Caco-2 (cell line): ENCODE measurements at regions not wholly inside any gene's neighbourhood (a gene's known extent, or its start where the extent isn't known, plus 50 kb on each side); places are given as distances from the start of the nearest gene placed in this dataset.

Experiments used
- BruUV-seq: library from RNA; stranded (reverse); fragments of 400-500 nt; replicated peaks from 2 replicates; lab custom pipeline; 2021; lab: Mats Ljungman, UMichigan
- CTCF ChIA-PET: fragments of 300-600 bp; sonication (Branson Sonifier 250); formaldehyde crosslinking; loops from one replicate; lab custom pipeline; 2022; ENCODE audit warnings: antibody characterized with exemption; lab: Charles Lee
- POLR2A ChIA-PET: fragments of 300-600 bp; sonication (Branson Sonifier 250); formaldehyde crosslinking; loops from one replicate; lab custom pipeline; 2022; ENCODE audit warnings: antibody characterized with exemption; lab: Charles Lee
- DNase-seq, 2 experiments: peaks; one replicate each; pipeline versions ENCODE4 v3.0.0 to v3.0.0-alpha.2; 2020 to 2022
- H3K27me3 ChIP-seq: replicated peaks from 2 replicates; pipeline ENCODE4 v1.6.0; 2011; ENCODE audit warnings: low read length; ENCODE audit not compliant: control insufficient read depth, insufficient read depth
- H3K36me3 ChIP-seq: 2 replicates; pipeline ENCODE4 v1.5.1; 2011; ENCODE audit warnings: low read length; ENCODE audit not compliant: control insufficient read depth, insufficient read depth
- H3K4me1 ChIP-seq: fragments of 250-450 bp; sonication (Bioruptor Pico); 2 replicates; pipeline ENCODE4 v1.5.1; 2020; ENCODE audit warnings: mild to moderate bottlenecking
- H3K4me3 ChIP-seq: 2 replicates; pipeline ENCODE4 v1.5.1; 2011; ENCODE audit warnings: low read depth, mild to moderate bottlenecking, control low read depth, low read length
- H3K9me3 ChIP-seq: fragments of 250-450 bp; sonication (Bioruptor Pico); 2 replicates; pipeline ENCODE4 v1.5.1; 2020; ENCODE audit warnings: mild to moderate bottlenecking, moderate library complexity
- H3K27ac Mint-ChIP-seq: one replicate; pipeline ENCODE4 v1.8.0; 2022; ENCODE audit warnings: mixed read lengths; ENCODE audit not compliant: unreplicated experiment
- H3K27me3 Mint-ChIP-seq: one replicate; pipeline ENCODE4 v1.8.0; 2022; ENCODE audit warnings: mixed read lengths; ENCODE audit not compliant: insufficient read depth, unreplicated experiment
- H3K36me3 Mint-ChIP-seq: one replicate; pipeline ENCODE4 v1.8.0; 2022; ENCODE audit warnings: mild to moderate bottlenecking, mixed read lengths; ENCODE audit not compliant: insufficient read depth, unreplicated experiment
- H3K4me1 Mint-ChIP-seq: one replicate; pipeline ENCODE4 v1.8.0; 2022; ENCODE audit warnings: low read depth, mixed read lengths; ENCODE audit not compliant: unreplicated experiment
- H3K4me3 Mint-ChIP-seq: one replicate; pipeline ENCODE4 v1.8.0; 2022; ENCODE audit warnings: mild to moderate bottlenecking, moderate library complexity, mixed read lengths; ENCODE audit not compliant: unreplicated experiment
- H3K9me3 Mint-ChIP-seq: one replicate; pipeline ENCODE4 v1.8.0; 2022; ENCODE audit warnings: mixed read lengths; ENCODE audit not compliant: unreplicated experiment
- intact Hi-C: fragments of 100-400 bp; cut with micrococcal nuclease; formaldehyde crosslinking; loops from one replicate; pipeline ENCODE4 v1.10.0; 2022; ENCODE audit not compliant: unreplicated experiment
- TF ChIP-seq, protein P1 (sequence below), 2 experiments: fragments of 200-600 bp in 1 of 2; IDR thresholded peaks; 1 replicate in 1 of 2; 2 replicates in 1 of 2; pipeline versions ENCODE4 v1.5.1 to v1.8.0; 2011 to 2022; ENCODE audit warnings: antibody characterized with exemption in 1 of 2, control low read depth in 1 of 2, inconsistent platforms in 1 of 2, low read depth in 1 of 2, low read length in 1 of 2, mild to moderate bottlenecking in 1 of 2, moderate library complexity in 1 of 2; ENCODE audit not compliant: insufficient read depth in 1 of 2, severe bottlenecking in 1 of 2, unreplicated experiment in 1 of 2

GRCh38 chr4:104353481-104353880 is 141.2 kb downstream of the CXXC4 start:
- H3K9me3 Mint-ChIP-seq, result peaks cover 7% of the 10 kb centered on the region
- Histone ChIP-seq H3K9me3 (peaks cover 7% of the 10 kb centered on the region; the same call in 1 of the 2 replicates), H3K36me3 (no peaks in the 10 kb centered on the region), H3K27me3 (no peaks in the 10 kb centered on the region), H3K4me3 (no peak overlapping the region), H3K4me1 (no peaks in the 10 kb centered on the region)
- DNase-seq, result no peak
- ChIA-PET POLR2A (no interaction called here), CTCF (no interaction called here)
- H3K4me1 Mint-ChIP-seq, result no peaks in the 10 kb centered on the region
- no peak overlapping the region for H3K4me3 Mint-ChIP-seq
- no peaks in the 10 kb centered on the region for H3K36me3 Mint-ChIP-seq
- no TSS peak for BruUV-seq
- intact Hi-C loops, result no loop called here
- no peaks in the 10 kb centered on the region for H3K27me3 Mint-ChIP-seq
- no peak overlapping the region for H3K27ac Mint-ChIP-seq
- TF ChIP-seq, protein P1, sequence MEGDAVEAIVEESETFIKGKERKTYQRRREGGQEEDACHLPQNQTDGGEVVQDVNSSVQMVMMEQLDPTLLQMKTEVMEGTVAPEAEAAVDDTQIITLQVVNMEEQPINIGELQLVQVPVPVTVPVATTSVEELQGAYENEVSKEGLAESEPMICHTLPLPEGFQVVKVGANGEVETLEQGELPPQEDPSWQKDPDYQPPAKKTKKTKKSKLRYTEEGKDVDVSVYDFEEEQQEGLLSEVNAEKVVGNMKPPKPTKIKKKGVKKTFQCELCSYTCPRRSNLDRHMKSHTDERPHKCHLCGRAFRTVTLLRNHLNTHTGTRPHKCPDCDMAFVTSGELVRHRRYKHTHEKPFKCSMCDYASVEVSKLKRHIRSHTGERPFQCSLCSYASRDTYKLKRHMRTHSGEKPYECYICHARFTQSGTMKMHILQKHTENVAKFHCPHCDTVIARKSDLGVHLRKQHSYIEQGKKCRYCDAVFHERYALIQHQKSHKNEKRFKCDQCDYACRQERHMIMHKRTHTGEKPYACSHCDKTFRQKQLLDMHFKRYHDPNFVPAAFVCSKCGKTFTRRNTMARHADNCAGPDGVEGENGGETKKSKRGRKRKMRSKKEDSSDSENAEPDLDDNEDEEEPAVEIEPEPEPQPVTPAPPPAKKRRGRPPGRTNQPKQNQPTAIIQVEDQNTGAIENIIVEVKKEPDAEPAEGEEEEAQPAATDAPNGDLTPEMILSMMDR (IDR thresholded peaks at IDR 0.05; ENCODE audit: insufficient read depth in 1 of 2, low read depth in 1 of 2, low read length in 1 of 2, severe bottlenecking in 1 of 2, unreplicated experiment in 1 of 2), result no peak

DNA sequence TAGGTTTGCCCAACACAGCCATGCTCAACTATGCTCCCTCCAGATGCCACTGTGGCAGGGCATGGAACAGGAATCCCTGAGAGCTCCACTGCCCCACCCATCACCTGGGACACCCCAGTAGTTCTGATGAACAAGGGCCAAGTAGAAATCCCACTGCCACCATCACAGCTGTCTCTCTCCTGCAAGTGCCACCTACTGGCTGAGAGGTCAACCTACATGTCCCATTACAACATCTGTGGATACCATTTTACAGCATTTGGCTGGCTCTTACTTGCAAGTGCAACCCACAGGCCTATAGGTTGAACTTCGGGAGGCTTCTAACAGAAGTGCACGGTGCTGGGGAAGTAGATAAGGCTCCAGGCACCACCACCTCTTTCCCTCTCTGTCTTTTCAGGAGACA is 142.5 kb downstream of the CXXC4 start:
- no peaks in the 10 kb centered on the region for H3K27me3 Mint-ChIP-seq
- intact Hi-C loops, result loop anchor here (1.0 kb wide), 1 partner anchor 287 kb away; no protein-coding TSS in a partner anchor

DNA sequence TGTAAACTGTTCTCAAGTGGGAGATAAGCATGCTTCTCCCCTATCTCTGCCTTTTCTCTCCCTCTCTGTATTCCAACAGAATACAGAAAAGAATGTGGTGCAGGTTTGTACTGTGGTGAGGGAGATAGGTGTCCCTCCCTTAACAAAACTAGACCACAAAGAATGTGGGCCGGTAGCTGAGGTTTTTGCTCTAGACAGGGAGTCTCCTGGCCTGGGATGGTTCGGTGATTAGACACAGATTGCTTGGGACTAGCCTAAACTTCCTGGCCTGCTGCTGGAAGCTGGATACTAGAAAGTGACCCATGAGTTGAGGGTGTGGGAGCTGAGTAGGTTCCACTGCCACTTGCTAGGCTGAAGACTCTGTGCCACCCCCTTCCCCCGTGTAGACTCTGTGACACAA is 143.0 kb downstream of the CXXC4 start:
- no peak for DNase-seq
- intact Hi-C loops, result loop anchor here (1.0 kb wide), 1 partner anchor 286 kb away; no protein-coding TSS in a partner anchor
- H3K4me1 ChIP-seq, result no peaks in the 10 kb centered on the region
- H3K9me3 ChIP-seq, result 0 out of 2 replicates have a peak, but pooled peaks cover 7% of the 10 kb centered on the region
- CTCF ChIA-PET, result no interaction called here
- no peak overlapping the region for H3K27ac Mint-ChIP-seq
- H3K27me3 Mint-ChIP-seq, result no peaks in the 10 kb centered on the region
- H3K4me1 Mint-ChIP-seq, result no peaks in the 10 kb centered on the region
- TF ChIP-seq, protein P1 (IDR thresholded peaks at IDR 0.05; ENCODE audit: insufficient read depth in 1 of 2, low read depth in 1 of 2, low read length in 1 of 2, severe bottlenecking in 1 of 2, unreplicated experiment in 1 of 2), result no peak
- no peaks in the 10 kb centered on the region for H3K27me3 ChIP-seq
- H3K36me3 ChIP-seq, result no peaks in the 10 kb centered on the region
- H3K36me3 Mint-ChIP-seq, result no peaks in the 10 kb centered on the region
- H3K4me3 Mint-ChIP-seq, result no peak overlapping the region
- no TSS peak for BruUV-seq
- no peak overlapping the region for H3K4me3 ChIP-seq
- peaks cover 7% of the 10 kb centered on the region for H3K9me3 Mint-ChIP-seq
- POLR2A ChIA-PET, result no interaction called here

More for the DNA sequence above, 142.5 kb downstream of the CXXC4 start:
- Mint-ChIP-seq H3K4me3 (no peak overlapping the region), H3K9me3 (peaks cover 7% of the 10 kb centered on the region), H3K4me1 (no peaks in the 10 kb centered on the region), H3K36me3 (no peaks in the 10 kb centered on the region), H3K27ac (no peak overlapping the region)
- Histone ChIP-seq H3K4me1 (no peaks in the 10 kb centered on the region), H3K27me3 (no peaks in the 10 kb centered on the region), H3K9me3 (peaks cover 7% of the 10 kb centered on the region; the same call in 1 of the 2 replicates), H3K4me3 (no peak overlapping the region), H3K36me3 (no peaks in the 10 kb centered on the region)
- DNase-seq, result no peak
- TF ChIP-seq, protein P1 (IDR thresholded peaks at IDR 0.05; ENCODE audit: insufficient read depth in 1 of 2, low read depth in 1 of 2, low read length in 1 of 2, severe bottlenecking in 1 of 2, unreplicated experiment in 1 of 2), result peak; percentile 12 to 14
- no TSS peak for BruUV-seq
- CTCF ChIA-PET, result no interaction called here
- POLR2A ChIA-PET, result no interaction called here
